G401 (cell line): ENCODE measurements at regions not wholly inside any gene's neighbourhood (a gene's known extent, or its start where the extent isn't known, plus 50 kb on each side); places are given as distances from the start of the nearest gene placed in this dataset.

ENCODE experiments used
- DNase-seq: peaks from one replicate; pipeline ENCODE4 v3.0.0-alpha.2; 2015; ENCODE audit warnings: low spot score
- in situ Hi-C: cut with HindIII; loops from 2 replicates; pipeline ENCODE4 v1.10.0; 2016; ENCODE audit warnings: low sequenced_read_pairs, mixed read lengths

DNA sequence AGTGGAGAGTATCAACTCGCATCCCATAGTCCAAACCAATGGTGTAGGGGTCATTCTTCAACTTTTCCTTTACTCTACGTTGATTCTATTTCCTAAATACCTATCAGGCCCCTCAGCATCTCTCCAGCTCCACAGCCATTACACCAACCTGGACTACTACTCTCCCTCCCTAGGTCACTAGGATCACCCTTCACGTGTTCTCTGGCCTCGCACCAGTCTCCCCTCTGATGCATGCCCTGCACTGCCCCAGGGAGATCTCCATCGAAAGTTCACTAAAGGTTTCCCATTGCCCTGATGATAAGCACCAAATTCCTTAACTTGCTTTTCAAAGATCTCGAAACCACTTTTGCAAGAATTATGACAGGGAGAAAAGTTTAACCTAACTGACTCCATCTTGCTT, 421.5 kb downstream of the TSHZ3 start:
- in situ Hi-C loops = no loop called here
- no peak for DNase-seq

DNA sequence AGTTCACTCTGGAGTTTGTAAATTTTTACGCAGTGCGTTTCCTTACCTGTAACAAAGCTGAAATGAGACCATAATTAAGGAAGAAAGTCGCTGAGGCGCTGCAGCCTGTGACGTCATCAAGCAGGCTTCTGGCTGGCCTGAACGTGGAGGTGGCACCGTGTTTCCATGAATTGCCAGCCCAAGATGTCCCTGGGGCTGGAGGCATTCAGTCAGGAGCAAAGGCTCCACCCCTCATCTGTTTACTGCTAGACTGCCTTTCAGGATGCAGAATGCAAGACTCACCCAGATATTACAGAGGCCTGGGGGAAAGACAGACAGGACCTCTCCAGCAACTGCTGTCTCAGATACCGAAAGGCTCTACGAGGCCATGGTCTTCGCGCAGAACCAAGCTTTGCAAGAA, 424.6 kb downstream of the TSHZ3 start:
- DNase-seq = no peak
- in situ Hi-C loops = no loop called here

DNA sequence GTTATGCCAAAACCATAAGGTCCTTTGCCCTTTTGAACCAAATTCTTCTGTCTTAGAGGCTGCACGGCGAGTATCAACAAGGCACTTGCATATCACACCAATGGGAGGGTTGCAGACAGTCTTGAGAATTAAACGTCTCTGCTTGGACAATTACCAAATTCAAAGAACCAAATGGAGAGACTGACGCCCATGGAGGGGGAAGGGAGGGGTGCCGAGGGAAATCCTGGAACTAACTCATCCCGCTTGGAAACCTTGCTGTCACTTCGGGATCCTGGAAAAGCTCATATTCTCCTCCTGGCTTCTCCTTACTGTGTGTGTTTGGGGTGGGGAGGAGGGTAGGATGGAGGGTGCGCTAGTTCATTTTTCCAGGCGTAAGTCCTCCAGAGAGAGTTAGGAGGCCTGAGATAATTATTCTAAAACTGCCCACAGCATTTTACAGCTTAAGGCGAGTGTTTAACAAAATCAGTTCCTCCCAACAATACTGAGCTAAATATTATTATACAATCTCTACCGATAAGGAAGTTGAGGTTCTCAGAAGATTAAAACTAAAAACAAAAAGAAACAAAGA, 425.1 kb downstream of the TSHZ3 start:
- no peak for DNase-seq
- in situ Hi-C loops = no loop called here

DNA sequence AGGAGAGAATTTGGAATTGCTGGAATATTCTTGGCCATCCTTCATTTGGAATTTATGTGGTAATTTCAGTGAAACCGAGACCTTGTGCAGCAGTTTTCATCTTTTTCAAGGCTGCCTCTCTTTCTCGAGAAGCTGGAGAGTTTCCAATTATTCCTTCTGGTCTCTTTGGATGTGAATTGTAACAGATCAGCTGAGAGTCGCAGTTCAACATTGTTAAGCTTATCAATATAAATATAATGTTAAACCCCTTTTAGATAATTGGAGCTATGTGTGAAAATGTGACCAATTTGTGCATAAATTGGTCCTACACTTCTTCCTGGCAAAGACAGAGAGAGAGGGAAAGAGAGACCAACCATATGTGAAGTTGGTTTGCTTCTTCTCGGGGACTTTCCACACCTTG, 425.6 kb downstream of the TSHZ3 start:
- in situ Hi-C loops = no loop called here
- no peak for DNase-seq

DNA sequence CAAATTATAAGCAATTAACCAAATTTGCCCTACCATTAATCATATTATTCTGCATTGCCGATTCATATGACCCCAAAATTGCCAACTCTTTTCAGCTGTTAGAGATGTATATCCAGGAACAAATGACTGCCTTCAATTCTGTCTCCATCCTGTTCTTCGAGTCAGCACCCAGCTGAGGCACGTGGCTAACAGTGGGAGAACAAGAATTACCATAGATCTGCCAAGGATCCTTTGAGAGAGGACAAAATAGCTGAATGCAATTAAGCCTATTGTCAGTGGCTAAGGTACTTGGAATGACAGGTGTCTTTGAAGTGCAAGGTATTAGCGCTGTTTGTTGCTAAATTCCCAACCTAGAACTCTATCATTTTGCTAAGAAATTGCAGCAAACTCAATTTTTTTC, 426.1 kb downstream of the TSHZ3 start:
- DNase-seq = no peak
- in situ Hi-C loops = no loop called here

DNA sequence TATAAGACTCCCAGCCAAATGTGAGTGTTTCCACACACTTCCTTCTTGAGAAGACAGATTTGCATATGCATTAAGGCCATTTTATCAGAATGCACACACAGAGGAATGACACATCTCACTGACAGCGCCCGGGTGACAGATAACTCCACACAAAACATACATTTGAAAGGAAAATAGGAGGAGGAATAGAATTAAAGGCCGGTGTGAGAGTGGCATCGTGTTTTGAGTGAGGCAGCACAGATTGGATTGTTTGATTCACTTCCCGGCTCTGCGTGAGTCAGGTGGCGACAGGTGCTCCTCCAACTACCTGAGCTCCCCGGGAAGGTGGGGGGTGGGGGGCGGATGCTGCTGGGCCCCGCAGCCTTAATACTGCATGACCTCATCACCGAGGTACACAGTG, 429.0 kb downstream of the TSHZ3 start:
- DNase-seq = no peak
- in situ Hi-C loops = no loop called here

DNA sequence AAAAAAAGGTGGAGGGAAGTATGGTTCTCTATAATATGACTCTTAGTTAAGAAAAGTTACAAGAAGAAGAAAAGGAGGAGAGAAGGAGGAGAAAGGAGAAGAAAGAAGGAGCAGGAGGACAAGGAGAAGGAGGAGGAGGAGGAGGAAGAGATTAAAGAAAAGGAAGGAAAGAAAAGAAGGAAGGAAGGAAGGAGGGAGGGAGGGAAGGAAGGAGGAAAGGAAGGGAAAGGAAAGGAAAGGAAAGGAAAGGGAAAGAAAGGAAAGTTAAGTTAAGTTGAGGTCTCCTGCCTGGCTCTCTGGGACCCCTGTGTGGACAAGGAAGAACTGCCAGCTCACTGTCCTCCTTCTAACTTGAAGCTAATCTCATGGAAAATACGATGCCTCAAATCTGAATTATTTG, 429.5 kb downstream of the TSHZ3 start:
- in situ Hi-C loops = no loop called here
- DNase-seq = no peak

DNA sequence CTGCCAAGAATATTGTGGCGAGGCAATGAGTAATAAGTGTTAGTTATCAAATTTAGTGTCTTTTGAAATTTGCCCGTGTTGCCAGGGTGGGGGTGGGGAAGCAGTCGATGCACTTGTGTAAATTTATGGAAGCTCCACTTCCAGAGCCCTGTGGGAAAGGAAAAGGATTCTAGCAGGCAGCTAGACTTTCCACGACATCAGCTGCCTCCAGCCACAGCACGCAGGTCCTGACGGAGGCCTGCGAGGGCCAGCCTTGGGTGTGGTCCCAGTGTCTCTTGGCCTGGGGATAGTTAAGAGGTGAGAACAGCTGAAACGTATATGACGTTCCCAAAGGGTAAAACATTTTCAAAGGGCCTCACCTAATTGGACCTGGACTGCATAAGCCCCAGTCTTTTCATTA, 433.0 kb downstream of the TSHZ3 start:
- in situ Hi-C loops = no loop called here
- DNase-seq = no peak

DNA sequence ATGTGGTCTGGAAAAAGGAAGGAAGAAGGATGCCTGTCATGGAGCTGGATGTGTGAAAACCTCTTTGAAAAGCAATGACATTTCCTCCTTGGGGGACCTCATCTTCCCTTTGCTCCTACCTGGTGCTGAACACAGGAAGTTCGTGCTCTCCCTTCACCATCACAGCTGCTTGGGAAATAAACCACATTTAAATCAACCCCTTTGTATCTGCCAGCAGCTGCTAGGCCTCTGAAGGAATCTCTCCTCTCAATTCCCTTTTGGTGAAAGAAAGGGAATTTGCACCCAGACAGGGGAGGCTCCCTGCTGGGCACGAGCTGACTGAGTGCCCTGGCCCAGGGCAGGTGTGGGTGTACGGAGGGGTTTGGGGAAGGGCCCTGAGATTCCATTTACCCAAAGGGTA, 437.7 kb downstream of the TSHZ3 start:
- in situ Hi-C loops = no loop called here
- DNase-seq = no peak

DNA sequence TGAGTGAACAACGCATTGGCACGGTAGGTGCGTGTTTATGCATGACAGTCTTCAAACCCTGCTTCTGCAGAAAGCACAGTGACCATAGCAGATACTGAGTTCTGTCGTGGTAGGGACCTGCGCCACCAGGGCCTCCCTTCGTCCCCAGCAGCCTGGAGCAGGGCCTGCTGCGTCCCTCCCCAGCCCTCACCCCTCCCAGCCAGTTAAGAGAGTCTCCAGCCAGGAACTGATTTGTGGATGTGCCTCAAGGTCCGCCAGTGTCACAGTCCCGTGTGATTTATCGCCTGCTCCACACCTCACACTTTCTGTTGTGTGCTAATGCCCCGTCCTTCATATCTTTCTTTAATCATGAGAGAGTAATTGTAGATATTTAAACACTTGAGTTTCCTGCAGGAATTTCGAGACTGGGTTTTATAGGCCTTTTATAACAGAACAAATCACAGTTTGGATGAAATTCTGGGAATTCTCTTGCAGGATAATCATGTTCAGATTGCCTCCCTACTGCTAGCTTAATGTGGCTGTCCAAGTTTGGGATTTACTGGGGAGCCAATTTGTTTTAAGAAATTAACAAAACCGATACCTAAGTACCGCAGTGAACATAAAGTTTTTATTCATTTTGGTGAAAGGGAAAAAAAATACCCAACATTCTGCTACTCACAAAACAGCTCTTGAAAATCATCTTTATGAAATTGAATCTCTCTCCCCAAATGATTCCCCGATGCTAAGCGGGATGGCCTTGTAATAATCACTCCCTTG, 438.6 kb downstream of the TSHZ3 start:
- in situ Hi-C loops = no loop called here
- no peak for DNase-seq

DNA sequence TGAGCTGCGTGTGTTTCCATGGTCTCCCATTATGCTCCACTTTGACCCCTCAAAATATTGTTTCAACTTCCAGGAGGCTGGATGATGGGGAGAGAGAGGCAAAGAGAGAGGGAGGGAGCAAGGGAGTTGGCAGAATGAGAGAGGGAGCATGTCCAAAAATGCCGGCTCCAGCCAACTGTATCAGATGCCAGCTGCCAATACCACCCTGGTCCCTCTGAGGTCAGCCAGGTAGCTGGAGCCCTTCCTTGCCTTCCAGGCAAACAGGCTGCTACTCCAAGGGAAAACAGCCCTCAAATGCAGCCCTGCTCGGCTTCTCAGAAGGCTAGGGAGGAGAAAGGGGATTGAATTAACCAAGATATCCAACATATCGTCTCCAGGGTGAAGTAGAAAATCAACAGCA, 440.0 kb downstream of the TSHZ3 start:
- DNase-seq = peak; percentile 85
- in situ Hi-C loops = no loop called here

DNA sequence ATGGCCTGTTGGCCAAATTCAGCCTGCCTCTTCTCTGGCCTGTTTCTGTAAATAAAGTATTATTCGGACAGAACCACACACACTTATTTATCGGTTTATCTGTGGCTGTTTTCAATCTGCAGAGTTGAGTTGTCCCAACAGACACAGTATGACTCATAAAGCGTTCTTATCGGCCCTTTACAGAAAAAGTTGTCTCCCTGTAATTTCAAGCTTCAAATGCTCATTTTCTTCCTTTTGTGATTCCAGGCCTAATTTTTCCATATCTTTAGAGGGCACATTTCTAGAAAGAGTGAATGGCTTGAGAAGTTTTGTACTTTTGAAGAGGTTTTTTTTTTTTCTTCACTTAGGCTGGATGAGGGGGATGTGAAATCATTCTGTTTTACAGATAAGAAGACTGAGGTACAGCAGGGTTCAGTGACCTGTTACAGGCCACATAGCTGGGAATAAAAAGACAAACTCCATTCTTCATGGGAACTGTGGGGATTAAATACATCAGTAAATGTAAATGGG, 440.9 kb downstream of the TSHZ3 start:
- no peak for DNase-seq
- in situ Hi-C loops = no loop called here

DNA sequence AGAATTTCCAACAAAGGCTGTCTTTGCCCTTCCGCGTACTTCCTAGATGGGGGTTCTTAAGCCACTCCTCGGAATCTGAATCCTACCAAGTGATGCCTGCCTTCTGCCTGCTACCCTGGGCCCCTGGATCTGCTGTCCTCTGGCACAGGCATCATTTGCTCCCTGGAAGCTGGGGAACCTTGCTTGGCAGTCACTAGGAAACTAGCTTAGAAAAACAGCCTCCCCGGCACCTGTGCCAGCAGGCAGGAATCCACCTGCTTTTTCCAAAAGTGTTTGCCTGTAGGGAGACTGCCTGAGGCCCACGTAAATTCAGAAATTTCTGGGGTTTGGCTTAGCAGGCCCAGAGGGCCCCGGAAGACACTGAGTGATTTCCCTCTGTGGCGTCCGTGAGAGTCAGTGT, 442.4 kb downstream of the TSHZ3 start:
- in situ Hi-C loops = no loop called here
- DNase-seq = peak; percentile 80

DNA sequence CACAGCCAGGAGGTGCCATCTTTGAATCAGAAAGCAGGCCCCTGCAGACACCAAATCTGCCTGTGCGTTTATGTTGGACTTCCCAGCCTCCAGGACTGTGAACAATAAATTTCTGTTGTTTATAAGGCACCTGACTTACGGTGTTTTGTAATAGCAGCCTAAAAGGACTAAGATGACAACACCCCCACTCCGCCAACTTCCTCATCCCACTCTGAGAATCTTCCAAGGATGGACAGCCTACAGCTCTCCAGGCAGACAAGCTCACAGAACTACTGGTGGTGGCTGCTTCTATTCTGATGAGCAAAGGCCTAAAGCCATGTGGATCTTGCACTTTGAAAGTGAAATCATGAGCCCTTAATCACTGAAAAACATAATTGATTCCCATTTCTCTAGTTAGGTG, 449.2 kb downstream of the TSHZ3 start:
- no peak for DNase-seq
- in situ Hi-C loops = no loop called here

DNA sequence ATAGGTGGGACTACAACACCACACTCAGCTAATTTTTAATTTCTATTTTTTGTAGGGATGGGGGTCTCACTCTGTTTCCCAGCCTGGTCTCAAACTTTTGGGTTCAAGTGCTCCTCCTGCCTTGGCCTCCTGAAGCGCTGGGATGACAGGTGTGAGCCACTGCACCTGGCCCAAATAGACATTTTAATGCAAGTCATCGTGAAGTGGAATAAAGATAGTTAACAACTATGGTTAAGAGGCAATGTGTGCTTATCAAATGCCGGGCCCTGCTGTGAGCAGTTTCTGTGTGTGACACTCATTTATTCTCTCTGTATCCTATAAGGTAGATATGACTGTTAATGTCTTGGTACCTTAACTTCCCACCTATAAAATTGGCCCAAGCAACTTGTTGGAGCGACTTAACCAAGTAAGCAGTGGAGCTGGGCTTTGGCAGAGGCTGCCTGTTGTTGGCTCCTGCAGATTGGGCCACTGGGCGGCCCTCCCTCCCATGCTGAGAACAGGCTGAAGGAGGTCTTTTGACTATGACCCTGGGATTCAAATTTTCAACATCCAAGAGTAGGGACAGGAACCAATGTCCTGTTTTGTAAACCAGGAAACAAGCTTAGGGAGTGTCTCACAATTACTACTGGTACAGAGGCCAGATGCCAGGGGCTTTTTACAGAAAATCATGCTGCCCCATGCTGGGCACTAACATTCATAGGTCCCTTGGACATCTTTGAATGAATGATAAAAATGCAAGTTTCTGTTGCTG, 450.7 kb downstream of the TSHZ3 start:
- in situ Hi-C loops = no loop called here

DNA sequence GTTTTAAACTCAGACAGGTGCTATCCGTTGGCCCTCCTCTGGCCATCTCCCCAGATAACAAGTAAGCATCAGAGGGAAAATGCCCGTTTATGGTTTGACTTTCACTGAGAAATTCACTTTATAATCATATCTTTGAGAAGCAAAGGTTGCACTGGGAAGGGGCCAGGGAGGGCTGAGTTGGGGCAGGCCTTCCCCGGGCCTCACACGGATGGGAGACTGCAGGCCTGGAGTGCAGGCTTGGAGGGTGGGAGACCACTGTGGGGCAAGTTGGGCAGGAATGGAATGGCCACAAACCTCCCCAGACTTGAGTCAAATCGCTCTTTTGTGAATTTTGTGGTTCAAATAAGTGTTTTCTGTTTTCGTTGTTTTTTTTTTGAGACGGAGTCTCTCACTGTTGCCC, 451.7 kb downstream of the TSHZ3 start:
- in situ Hi-C loops = no loop called here
- DNase-seq = no peak

More for the DNA sequence above, 450.7 kb downstream of the TSHZ3 start:
- DNase-seq = no peak

DNA sequence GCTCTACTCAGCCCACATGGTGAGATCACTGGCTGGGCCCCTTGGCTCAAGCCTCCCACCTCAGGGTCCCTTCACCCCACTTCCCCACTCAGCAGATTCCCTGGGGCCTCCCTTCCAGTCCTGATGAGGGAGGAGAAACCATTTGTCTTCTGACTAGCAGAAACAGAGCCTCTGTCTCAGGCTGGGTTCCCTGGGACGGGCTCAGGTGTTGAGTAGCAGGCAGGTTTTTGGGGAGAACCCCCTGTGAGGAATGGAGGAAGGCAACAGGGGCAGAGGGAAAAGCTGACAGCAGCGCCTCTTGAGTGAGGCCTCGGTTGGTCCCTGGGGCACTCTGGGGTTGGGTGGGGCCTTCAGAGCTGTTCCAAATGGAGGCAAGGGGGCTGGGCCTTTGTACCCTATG, 452.2 kb downstream of the TSHZ3 start:
- no peak for DNase-seq
- in situ Hi-C loops = no loop called here

DNA sequence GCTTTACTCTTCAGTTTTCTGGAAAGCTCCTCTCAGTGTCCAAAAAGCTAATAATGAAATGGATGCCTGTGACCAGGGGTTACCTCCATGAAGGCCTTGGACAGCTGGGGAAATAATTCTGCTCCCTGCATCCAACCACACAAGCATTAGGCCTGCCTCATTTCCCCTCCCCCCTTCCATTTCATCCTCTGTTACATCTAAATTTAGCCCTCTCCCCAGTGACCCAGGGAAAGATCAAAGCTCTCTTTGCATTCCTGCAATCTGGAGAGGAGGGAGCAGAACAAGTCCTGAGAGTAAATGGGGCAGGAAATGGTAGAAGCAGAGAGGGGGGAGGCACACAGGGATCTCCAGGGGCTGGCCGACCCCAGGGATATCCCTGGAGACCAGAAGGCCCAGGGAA, 452.7 kb downstream of the TSHZ3 start:
- in situ Hi-C loops = no loop called here
- DNase-seq = no peak

DNA sequence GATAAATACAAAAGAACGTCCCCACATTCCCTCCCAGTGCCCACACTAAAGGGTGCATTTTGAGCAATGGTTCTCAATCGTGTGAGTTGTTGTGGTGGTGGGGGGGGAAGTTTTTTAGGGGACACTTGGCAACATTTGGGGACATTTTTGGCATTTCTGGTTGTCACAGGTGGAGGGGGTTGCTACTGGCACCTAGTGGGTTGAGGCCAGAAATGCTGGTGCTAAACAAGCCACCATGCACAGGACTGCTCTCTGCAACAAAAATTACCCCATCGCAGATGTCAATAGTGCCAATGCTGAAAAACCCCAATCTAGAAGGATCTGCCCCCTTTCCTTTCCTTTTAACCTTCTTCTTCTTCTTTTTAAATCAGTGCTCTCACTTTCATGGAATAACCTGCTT, 453.3 kb downstream of the TSHZ3 start:
- in situ Hi-C loops = no loop called here
- DNase-seq = no peak

DNA sequence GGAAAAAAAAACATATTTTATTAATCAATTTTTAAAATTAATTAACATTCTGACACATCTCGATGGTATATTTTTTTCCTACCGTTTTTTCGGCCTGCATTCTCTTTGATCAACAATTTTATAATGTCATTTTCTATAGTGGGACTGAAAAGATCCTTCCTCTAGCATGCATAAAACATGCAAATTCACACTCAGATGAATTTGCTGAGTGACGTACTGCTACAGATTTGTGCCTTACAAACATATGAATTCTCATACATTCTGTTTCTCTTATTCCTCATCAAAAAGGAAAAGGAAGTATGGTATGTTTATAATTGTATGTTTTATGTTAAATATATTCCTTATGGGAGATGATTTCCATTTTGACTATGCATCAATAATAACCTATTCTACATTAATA, 458.2 kb downstream of the TSHZ3 start:
- DNase-seq = no peak
- in situ Hi-C loops = no loop called here
